SK-N-SH treated with all-trans-retinoic acid at 6 μM for 48 hours (cell line): ENCODE measurements at regions not wholly inside any gene's neighbourhood (a gene's known extent, or its start where the extent isn't known, plus 50 kb on each side); places are given as distances from the start of the nearest gene placed in this dataset.

ENCODE experiments used
- ATAC-seq: fragments of 200-7000 bp; cut with Tn5 transposase; 3 replicates; pipeline ENCODE4 v1.9.1; 2020; ENCODE audit warnings: mild to moderate bottlenecking, moderate library complexity
- ARNTL ChIP-seq: fragments of 450-650 bp; formaldehyde crosslinking; IDR thresholded peaks from 2 replicates; pipeline ENCODE4 v1.5.0; 2020; ENCODE audit warnings: low read depth, mild to moderate bottlenecking, moderate library complexity, borderline replicate concordance
- BACH2 ChIP-seq: fragments of 250-450 bp; sonication (Bioruptor Pico); IDR thresholded peaks from 2 replicates; pipeline ENCODE4 v1.9.0; 2021; ENCODE audit warnings: mild to moderate bottlenecking, borderline replicate concordance
- CSDC2 ChIP-seq: fragments of 250-450 bp; sonication (Bioruptor Pico); IDR thresholded peaks from 2 replicates; pipeline ENCODE4 v1.5.0; 2020; ENCODE audit warnings: mild to moderate bottlenecking, moderate library complexity
- CSRNP3 ChIP-seq: fragments of 250-450 bp; sonication (Bioruptor Pico); IDR thresholded peaks from 2 replicates; pipeline ENCODE4 v1.5.1; 2021; ENCODE audit warnings: mild to moderate bottlenecking, moderate library complexity
- ESRRG ChIP-seq: fragments of 250-450 bp; sonication (Bioruptor Pico); IDR thresholded peaks from 2 replicates; pipeline ENCODE4 v1.6.1; 2021; ENCODE audit warnings: mild to moderate bottlenecking
- GLIS3 ChIP-seq: fragments of 250-450 bp; sonication (Bioruptor Pico); IDR thresholded peaks from 2 replicates; pipeline ENCODE4 v1.5.0; 2020; ENCODE audit warnings: mild to moderate bottlenecking, moderate library complexity
- ISL1 ChIP-seq: fragments of 250-450 bp; sonication (Bioruptor Pico); IDR thresholded peaks from 2 replicates; pipeline ENCODE4 v2.1.2; 2022; ENCODE audit warnings: mild to moderate bottlenecking, moderate library complexity
- OSR1 ChIP-seq: fragments of 250-450 bp; sonication (Bioruptor Pico); IDR thresholded peaks from 2 replicates; pipeline ENCODE4 v1.8.0; 2022; ENCODE audit warnings: moderate library complexity, mild to moderate bottlenecking, inconsistent platforms
- POU6F1 ChIP-seq: fragments of 250-450 bp; sonication (Bioruptor Pico); IDR thresholded peaks from 2 replicates; pipeline ENCODE4 v1.8.0; 2021; ENCODE audit warnings: low read depth, mild to moderate bottlenecking, moderate library complexity, borderline replicate concordance
- PPARA ChIP-seq: fragments of 250-450 bp; sonication (Bioruptor Pico); IDR thresholded peaks from 2 replicates; pipeline ENCODE4 v1.5.0; 2020; ENCODE audit warnings: mild to moderate bottlenecking, borderline replicate concordance
- RARB ChIP-seq: fragments of 250-450 bp; sonication (Bioruptor Pico); IDR thresholded peaks from 2 replicates; pipeline ENCODE4 v1.8.0; 2021; ENCODE audit warnings: mild to moderate bottlenecking, moderate library complexity
- SNAI2 ChIP-seq: fragments of 250-450 bp; sonication (Bioruptor Pico); IDR thresholded peaks from 2 replicates; pipeline ENCODE4 v1.5.0; 2020; ENCODE audit warnings: mild to moderate bottlenecking, moderate library complexity
- TCF4 ChIP-seq: fragments of 250-450 bp; sonication (Bioruptor Pico); IDR thresholded peaks from 2 replicates; pipeline ENCODE4 v1.8.0; 2021; ENCODE audit warnings: mild to moderate bottlenecking, moderate library complexity, borderline replicate concordance
- TOX ChIP-seq: fragments of 250-450 bp; sonication (Bioruptor Pico); IDR thresholded peaks from 2 replicates; pipeline ENCODE4 v1.8.0; 2021; ENCODE audit warnings: mild to moderate bottlenecking, moderate library complexity, borderline replicate concordance
- ZC3H10 ChIP-seq: fragments of 250-450 bp; sonication (Bioruptor Pico); IDR thresholded peaks from 2 replicates; pipeline ENCODE4 v1.5.1; 2021; ENCODE audit warnings: mild to moderate bottlenecking, moderate library complexity
- ZFP3 ChIP-seq: fragments of 250-450 bp; sonication (Bioruptor Pico); IDR thresholded peaks from 2 replicates; pipeline ENCODE4 v1.5.0; 2020; ENCODE audit warnings: mild to moderate bottlenecking, moderate library complexity
- ZFP30 ChIP-seq: fragments of 450-650 bp; formaldehyde crosslinking; IDR thresholded peaks from 2 replicates; pipeline ENCODE4 v1.5.0; 2022; ENCODE audit warnings: mild to moderate bottlenecking, moderate library complexity
- ZNF70 ChIP-seq: fragments of 450-650 bp; formaldehyde crosslinking; IDR thresholded peaks from 2 replicates; pipeline ENCODE4 v1.5.0; 2020; ENCODE audit warnings: mild to moderate bottlenecking, moderate library complexity
- ZNF8 ChIP-seq: fragments of 450-650 bp; formaldehyde crosslinking; IDR thresholded peaks from 2 replicates; pipeline ENCODE4 v1.5.0; 2020; ENCODE audit warnings: mild to moderate bottlenecking, moderate library complexity
- TF ChIP-seq, protein P1 (sequence below): fragments of 250-450 bp; sonication (Bioruptor Pico); IDR thresholded peaks from 2 replicates; pipeline ENCODE4 v1.5.0; 2020; ENCODE audit warnings: mild to moderate bottlenecking, moderate library complexity
- TF ChIP-seq, protein P2 (sequence below): fragments of 250-450 bp; sonication (Bioruptor Pico); IDR thresholded peaks from 2 replicates; pipeline ENCODE4 v1.5.1; 2020; ENCODE audit warnings: low read depth, mild to moderate bottlenecking, moderate library complexity

DNA sequence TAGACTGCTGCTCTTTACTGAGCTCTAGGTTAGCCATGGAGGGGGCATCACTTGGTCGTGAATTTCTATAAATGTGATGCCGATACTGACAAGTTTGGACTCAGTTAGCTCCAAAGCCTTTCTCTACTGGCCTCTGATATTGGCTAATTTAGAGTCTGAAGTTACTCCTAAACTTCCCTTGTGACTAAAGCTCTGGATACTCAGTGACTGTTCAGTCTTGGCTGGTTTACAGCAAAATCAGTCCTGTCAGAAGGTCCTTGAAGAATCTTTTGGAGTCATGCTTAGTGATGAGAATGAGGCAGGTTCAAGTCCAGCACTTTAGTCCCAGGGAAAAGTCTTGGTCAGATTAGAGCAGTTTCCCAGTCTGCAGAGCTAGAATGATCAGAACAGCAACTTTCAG is 197.5 kb upstream of the HS3ST4 start:
- no peak for ATAC-seq
- TF ChIP-seq ZNF8 (CRISPR knock-in tag) (no peak), ZFP30 (CRISPR knock-in tag) (no peak), POU6F1 (CRISPR knock-in tag) (no peak), TOX (CRISPR knock-in tag) (no peak), ZFP3 (CRISPR knock-in tag) (no peak), SNAI2 (no peak), ISL1 (CRISPR knock-in tag) (no peak), PPARA (CRISPR knock-in tag) (no peak), GLIS3 (CRISPR knock-in tag) (no peak), ZC3H10 (no peak), TCF4 (no peak), ESRRG (CRISPR knock-in tag) (no peak), OSR1 (CRISPR knock-in tag) (no peak), ARNTL (no peak), CSRNP3 (CRISPR knock-in tag) (no peak), RARB (no peak), BACH2 (CRISPR knock-in tag) (no peak), CSDC2 (CRISPR knock-in tag) (no peak)
- TF ChIP-seq, protein P1, sequence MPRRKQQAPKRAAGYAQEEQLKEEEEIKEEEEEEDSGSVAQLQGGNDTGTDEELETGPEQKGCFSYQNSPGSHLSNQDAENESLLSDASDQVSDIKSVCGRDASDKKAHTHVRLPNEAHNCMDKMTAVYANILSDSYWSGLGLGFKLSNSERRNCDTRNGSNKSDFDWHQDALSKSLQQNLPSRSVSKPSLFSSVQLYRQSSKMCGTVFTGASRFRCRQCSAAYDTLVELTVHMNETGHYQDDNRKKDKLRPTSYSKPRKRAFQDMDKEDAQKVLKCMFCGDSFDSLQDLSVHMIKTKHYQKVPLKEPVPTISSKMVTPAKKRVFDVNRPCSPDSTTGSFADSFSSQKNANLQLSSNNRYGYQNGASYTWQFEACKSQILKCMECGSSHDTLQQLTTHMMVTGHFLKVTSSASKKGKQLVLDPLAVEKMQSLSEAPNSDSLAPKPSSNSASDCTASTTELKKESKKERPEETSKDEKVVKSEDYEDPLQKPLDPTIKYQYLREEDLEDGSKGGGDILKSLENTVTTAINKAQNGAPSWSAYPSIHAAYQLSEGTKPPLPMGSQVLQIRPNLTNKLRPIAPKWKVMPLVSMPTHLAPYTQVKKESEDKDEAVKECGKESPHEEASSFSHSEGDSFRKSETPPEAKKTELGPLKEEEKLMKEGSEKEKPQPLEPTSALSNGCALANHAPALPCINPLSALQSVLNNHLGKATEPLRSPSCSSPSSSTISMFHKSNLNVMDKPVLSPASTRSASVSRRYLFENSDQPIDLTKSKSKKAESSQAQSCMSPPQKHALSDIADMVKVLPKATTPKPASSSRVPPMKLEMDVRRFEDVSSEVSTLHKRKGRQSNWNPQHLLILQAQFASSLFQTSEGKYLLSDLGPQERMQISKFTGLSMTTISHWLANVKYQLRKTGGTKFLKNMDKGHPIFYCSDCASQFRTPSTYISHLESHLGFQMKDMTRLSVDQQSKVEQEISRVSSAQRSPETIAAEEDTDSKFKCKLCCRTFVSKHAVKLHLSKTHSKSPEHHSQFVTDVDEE (CRISPR knock-in tag): no peak
- TF ChIP-seq, protein P2, sequence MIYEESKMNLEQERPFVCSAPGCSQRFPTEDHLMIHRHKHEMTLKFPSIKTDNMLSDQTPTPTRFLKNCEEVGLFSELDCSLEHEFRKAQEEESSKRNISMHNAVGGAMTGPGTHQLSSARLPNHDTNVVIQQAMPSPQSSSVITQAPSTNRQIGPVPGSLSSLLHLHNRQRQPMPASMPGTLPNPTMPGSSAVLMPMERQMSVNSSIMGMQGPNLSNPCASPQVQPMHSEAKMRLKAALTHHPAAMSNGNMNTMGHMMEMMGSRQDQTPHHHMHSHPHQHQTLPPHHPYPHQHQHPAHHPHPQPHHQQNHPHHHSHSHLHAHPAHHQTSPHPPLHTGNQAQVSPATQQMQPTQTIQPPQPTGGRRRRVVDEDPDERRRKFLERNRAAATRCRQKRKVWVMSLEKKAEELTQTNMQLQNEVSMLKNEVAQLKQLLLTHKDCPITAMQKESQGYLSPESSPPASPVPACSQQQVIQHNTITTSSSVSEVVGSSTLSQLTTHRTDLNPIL (CRISPR knock-in tag): no peak

DNA sequence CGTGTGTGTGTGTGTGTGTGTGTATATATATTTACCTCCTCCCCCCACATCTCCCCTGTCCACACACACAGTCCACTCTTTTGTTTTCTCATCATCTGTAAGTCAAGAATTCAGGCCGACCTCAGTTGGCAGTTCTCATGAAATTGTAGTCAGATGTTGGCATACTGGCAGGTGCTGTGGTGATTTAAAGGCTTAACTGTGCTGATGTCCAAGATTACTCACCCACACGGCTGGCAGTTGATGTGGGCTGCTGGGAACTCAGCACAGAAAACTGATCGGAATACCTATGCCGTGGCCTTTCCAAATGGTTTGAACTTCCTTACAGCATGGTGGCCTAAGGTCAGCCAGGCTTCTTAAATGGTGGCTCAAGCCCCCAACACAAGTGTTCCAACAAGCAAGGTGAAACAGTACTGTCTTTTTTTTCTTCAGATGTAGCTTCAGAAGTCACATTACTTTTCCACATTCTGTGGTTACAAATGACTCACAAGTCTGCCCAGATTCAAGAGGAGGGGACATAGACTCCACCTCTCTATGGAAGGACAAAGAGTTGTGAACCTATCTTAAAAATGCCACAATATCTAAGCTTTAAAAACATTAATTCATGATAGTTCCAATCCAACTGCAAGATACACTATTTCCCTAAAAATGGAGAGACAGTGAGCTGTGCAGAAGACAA is 198.5 kb upstream of the HS3ST4 start:
- no peak for TF ChIP-seq ESRRG (CRISPR knock-in tag)
- TF ChIP-seq ZFP30 (CRISPR knock-in tag): no peak
- TF ChIP-seq, protein P2 (CRISPR knock-in tag): no peak
- TF ChIP-seq ZC3H10: no peak
- no peak for TF ChIP-seq CSRNP3 (CRISPR knock-in tag)
- no peak for TF ChIP-seq ZNF70 (CRISPR knock-in tag)
- no peak for TF ChIP-seq ZNF8 (CRISPR knock-in tag)
- ATAC-seq: no peak

DNA sequence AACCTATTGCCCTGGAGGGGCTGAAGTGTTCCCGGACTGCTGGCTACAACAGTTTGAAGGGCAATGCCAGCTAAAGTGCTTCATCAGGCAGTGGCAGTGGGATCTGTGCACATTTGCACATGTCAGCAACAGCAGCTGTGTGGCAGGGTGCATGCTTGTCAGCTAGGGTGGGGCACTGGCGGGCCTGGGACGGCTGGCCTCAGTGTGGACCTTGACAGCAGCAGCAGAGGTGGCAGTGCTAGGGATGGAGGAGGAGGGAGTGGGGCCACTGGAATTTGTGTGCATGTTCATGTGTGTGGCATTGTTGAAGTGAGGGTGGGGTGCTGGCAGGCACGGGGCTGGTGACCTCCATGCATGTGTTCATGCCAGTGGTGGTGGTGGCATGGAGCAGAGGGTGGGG is 203.3 kb upstream of the HS3ST4 start:
- no peak for ATAC-seq

More for the DNA sequence above, 203.3 kb upstream of the HS3ST4 start:
- TF ChIP-seq CSRNP3 (CRISPR knock-in tag): no peak
- TF ChIP-seq ZNF70 (CRISPR knock-in tag): no peak
- TF ChIP-seq ARNTL: no peak
